Mesothelial cell of epicardium (in vitro differentiated cells): ENCODE measurements at regions not wholly inside any gene's neighbourhood (a gene's known extent, or its start where the extent isn't known, plus 50 kb on each side); places are given as distances from the start of the nearest gene placed in this dataset.
A peak's percentile ranks its signal among the peaks of the same experiment; 100 is the strongest.
"Not testable (repeated sequence)": the region's sequence is repeated elsewhere in the genome, so short reads cannot be mapped to it uniquely, and the experiment has no call there.

Source experiments
- DNase-seq, 2 experiments: peaks; one replicate each; pipeline ENCODE4 v3.0.0; 2021; ENCODE audit warnings: low spot score in 2 of 2; ENCODE audit not compliant: unreplicated experiment in 2 of 2
- H3K27ac Mint-ChIP-seq: 2 replicates; pipeline ENCODE4 v1.8.0; 2021; ENCODE audit warnings: mixed read lengths
- H3K27me3 Mint-ChIP-seq: 2 replicates; pipeline ENCODE4 v1.8.0; 2021; ENCODE audit warnings: low read depth, mixed read lengths
- H3K36me3 Mint-ChIP-seq: 2 replicates; pipeline ENCODE4 v1.8.0; 2021; ENCODE audit warnings: mixed read lengths
- H3K4me1 Mint-ChIP-seq: 2 replicates; pipeline ENCODE4 v1.8.0; 2021; ENCODE audit warnings: mixed read lengths
- H3K4me3 Mint-ChIP-seq: 2 replicates; pipeline ENCODE4 v1.8.0; 2021; ENCODE audit warnings: mild to moderate bottlenecking, moderate library complexity, mixed read lengths
- H3K9me3 Mint-ChIP-seq: 2 replicates; pipeline ENCODE4 v1.8.0; 2021; ENCODE audit warnings: mixed read lengths
- TF ChIP-seq, protein P1 (sequence below): fragments of 200-600 bp; sonication (generic); IDR thresholded peaks from one replicate; pipeline ENCODE4 v1.5.0; 2021; ENCODE audit warnings: antibody characterized with exemption; ENCODE audit not compliant: unreplicated experiment

DNA sequence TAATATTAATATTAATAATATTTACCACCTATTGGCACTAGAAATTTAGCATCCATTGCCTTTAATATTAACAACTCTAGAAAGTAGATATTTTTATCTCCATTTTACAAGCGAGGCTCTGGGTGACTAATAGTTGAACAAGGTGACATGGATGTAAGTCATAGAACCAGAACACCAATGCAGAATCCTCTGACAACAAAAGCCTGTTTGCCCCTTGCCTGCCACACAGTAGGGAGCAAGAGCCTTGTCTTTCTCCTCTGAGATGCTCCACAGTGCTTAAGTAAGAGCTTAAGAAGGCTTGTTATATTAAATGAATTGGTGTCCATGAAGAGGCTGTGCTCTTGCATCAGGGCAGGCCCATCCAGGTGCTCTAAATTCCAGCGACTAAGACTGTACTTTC, 51.2 kb upstream of the LBX1 start:
- Mint-ChIP-seq H3K4me1 (peaks cover 4% of the 10 kb centered on the region), H3K27me3 (peaks cover 76% of the 10 kb centered on the region), H3K27ac (no peak overlapping the region), H3K9me3 (no peaks in the 10 kb centered on the region), H3K36me3 (no peaks in the 10 kb centered on the region), H3K4me3 (no peak overlapping the region)
- DNase-seq: no peak
- TF ChIP-seq, protein P1, sequence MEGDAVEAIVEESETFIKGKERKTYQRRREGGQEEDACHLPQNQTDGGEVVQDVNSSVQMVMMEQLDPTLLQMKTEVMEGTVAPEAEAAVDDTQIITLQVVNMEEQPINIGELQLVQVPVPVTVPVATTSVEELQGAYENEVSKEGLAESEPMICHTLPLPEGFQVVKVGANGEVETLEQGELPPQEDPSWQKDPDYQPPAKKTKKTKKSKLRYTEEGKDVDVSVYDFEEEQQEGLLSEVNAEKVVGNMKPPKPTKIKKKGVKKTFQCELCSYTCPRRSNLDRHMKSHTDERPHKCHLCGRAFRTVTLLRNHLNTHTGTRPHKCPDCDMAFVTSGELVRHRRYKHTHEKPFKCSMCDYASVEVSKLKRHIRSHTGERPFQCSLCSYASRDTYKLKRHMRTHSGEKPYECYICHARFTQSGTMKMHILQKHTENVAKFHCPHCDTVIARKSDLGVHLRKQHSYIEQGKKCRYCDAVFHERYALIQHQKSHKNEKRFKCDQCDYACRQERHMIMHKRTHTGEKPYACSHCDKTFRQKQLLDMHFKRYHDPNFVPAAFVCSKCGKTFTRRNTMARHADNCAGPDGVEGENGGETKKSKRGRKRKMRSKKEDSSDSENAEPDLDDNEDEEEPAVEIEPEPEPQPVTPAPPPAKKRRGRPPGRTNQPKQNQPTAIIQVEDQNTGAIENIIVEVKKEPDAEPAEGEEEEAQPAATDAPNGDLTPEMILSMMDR: no peak

DNA sequence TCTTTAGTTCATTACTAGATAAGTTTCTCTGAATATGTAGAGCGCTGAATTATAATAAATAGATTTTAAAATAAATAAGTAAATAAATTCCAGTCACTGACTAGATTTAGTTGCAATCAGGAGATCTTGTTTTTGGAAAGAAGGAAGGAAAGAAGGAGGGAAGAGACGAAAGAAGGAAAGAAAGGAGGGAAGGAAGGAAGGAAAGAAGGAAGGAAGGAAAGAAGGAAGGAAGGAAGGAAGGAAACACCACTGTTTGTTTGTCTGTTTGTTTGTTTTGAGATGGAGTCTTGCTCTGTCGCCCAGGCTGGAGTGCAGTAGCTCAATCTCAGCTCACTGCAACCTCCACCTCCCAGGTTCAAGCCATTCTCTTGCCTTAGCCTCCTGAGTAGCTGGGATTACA, 51.7 kb upstream of the LBX1 start:
- not testable (repeated sequence) for H3K9me3 Mint-ChIP-seq, H3K27ac Mint-ChIP-seq, H3K4me1 Mint-ChIP-seq, DNase-seq, H3K4me3 Mint-ChIP-seq, H3K36me3 Mint-ChIP-seq
- H3K27me3 Mint-ChIP-seq: peaks cover 76% of the 10 kb centered on the region

DNA sequence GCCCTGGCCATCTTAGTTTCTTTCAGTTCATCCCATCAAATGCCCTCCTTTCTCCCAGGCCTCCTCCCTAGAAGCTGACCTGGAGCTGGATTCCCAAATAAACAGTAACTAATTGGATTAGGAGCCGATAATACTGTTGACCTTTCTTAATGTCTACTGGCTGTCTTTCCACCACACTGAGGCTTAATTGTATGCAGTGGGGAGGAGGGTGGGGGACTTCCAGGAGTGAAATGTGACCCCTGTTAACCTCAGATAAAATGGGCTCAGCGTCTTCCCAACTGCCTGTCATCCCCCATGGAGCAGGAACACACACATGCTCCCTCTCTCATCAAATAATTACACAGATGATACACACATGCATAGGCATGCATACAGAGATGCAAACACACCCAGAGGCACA, 53.7 kb upstream of the LBX1 start:
- Mint-ChIP-seq H3K4me3 (no peak overlapping the region), H3K27ac (no peak overlapping the region), H3K9me3 (no peaks in the 10 kb centered on the region), H3K27me3 (peaks cover 80% of the 10 kb centered on the region), H3K36me3 (no peaks in the 10 kb centered on the region), H3K4me1 (peaks cover 6% of the 10 kb centered on the region)
- no peak for DNase-seq
- TF ChIP-seq, protein P1: no peak

DNA sequence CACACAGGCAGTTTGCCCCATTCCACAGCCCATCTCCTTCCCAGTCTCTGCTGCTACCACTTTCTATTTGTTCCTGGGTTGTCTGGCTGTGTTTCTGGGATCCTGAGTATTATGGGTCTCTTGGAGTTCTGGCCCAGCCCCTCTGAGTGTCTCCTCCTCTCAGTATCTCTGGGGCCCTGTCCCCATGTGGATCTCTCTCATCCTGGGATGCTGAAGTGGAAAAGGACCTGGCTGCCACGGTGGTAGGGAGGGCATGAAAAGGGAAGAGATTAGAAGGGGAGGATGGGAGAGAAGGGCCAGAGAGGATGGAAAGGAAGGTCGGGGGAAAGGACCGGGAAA, 54.5 kb upstream of the LBX1 start:
- H3K36me3 Mint-ChIP-seq: no peaks in the 10 kb centered on the region
- H3K4me1 Mint-ChIP-seq: peaks cover 6% of the 10 kb centered on the region
- TF ChIP-seq, protein P1: no peak
- H3K4me3 Mint-ChIP-seq: peak overlapping the region; percentile 46
- H3K27ac Mint-ChIP-seq: no peak overlapping the region
- H3K9me3 Mint-ChIP-seq: no peaks in the 10 kb centered on the region
- peaks cover 88% of the 10 kb centered on the region for H3K27me3 Mint-ChIP-seq
- no peak for DNase-seq

DNA sequence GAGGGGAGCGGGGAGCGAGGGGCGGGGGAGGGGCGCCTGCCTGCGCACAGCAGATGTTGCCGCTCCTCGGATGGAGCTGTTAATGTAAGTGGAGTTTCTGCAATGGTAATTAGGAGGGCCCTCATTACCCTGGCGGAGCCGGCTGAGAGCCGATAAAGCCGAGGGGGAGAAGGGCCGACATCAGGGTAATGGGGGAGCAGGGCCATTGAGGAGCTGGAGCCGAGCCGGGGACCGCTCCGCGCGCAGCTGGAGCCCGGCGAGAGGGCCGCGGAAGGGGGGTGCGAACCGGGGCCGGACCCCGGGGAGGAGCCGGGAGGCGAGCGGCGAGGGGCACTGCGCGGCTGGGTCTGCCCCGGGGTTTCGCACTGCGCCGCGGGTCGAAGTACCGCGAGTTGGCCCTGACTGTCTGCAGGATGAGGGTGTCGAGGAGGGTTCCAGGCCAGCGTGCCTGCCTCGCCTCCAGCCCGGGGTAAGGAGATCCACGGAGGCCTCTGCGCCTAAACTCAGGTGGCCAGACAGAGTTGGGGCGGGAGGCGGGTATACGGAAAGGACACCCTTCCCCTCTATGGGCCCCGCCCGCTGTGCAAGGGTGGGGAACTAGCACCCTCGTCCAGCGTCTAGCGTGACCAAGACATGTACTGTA, 55.0 kb upstream of the LBX1 start:
- no peaks in the 10 kb centered on the region for H3K9me3 Mint-ChIP-seq
- peaks cover 88% of the 10 kb centered on the region for H3K27me3 Mint-ChIP-seq
- no peak overlapping the region for H3K27ac Mint-ChIP-seq
- H3K4me3 Mint-ChIP-seq: peak overlapping the region; percentile 46
- peaks cover 6% of the 10 kb centered on the region for H3K4me1 Mint-ChIP-seq
- H3K36me3 Mint-ChIP-seq: no peaks in the 10 kb centered on the region
- TF ChIP-seq, protein P1: no peak
- no peak for DNase-seq

DNA sequence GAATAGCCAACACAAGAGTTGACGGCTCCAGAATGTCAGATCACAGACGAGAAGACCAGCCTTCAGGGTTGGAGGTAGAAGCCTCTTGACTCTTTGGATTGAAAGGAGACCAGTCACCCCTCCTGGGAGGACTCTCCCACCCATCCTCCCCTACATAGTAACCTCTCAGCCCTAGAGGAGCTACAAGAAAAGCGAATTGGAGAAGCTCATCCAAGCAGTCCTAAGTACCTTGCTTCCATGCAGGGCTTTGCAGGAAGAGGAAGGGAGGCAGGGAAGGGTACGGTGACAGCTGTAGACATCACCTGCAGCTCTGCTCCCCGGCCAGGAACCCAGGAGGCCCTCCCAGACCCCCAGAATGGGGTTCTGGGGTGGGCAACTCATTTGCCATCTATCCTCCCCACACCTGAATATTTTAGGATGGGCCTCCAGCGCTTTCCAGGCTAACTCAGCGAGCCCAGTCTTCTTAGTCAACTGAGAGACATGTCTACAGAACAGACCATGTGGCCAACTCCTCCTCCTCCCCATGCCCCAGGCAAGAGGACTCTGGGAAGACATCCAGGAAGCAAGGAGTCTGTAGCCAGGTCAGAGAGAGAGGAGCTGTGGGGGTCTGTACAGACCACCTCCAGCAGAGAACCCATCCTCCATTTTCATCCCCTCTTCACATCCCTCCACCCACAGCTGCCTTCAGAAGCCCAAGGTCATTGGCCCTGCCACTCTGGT, 55.6 kb upstream of the LBX1 start:
- Mint-ChIP-seq H3K36me3 (no peaks in the 10 kb centered on the region), H3K27me3 (peaks cover 95% of the 10 kb centered on the region), H3K4me1 (peaks cover 6% of the 10 kb centered on the region), H3K27ac (no peak overlapping the region), H3K4me3 (no peak overlapping the region), H3K9me3 (no peaks in the 10 kb centered on the region)
- TF ChIP-seq, protein P1: no peak
- DNase-seq: no peak
